22Rv1 (cell line): ENCODE measurements at regions not wholly inside any gene's neighbourhood (a gene's known extent, or its start where the extent isn't known, plus 50 kb on each side); places are given as distances from the start of the nearest gene placed in this dataset.

Experiments used
- ZFX ChIP-seq: fragments of 450-650 bp; IDR thresholded peaks from 2 replicates; pipeline ENCODE4 v1.6.1; 2017; ENCODE audit warnings: antibody characterized with exemption, borderline replicate concordance
- TF ChIP-seq, protein P1 (sequence below): fragments of 450-650 bp; IDR thresholded peaks from 2 replicates; pipeline ENCODE4 v1.5.1; 2017; ENCODE audit warnings: mild to moderate bottlenecking

- TF ChIP-seq, protein P1, sequence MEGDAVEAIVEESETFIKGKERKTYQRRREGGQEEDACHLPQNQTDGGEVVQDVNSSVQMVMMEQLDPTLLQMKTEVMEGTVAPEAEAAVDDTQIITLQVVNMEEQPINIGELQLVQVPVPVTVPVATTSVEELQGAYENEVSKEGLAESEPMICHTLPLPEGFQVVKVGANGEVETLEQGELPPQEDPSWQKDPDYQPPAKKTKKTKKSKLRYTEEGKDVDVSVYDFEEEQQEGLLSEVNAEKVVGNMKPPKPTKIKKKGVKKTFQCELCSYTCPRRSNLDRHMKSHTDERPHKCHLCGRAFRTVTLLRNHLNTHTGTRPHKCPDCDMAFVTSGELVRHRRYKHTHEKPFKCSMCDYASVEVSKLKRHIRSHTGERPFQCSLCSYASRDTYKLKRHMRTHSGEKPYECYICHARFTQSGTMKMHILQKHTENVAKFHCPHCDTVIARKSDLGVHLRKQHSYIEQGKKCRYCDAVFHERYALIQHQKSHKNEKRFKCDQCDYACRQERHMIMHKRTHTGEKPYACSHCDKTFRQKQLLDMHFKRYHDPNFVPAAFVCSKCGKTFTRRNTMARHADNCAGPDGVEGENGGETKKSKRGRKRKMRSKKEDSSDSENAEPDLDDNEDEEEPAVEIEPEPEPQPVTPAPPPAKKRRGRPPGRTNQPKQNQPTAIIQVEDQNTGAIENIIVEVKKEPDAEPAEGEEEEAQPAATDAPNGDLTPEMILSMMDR: no peak
- TF ChIP-seq ZFX: no peak
These were observed 77.2 kb downstream of the ARL6IP4 start for GRCh38 chr12:123057513-123058265.
